OCI-LY3 (cell line): ENCODE measurements at regions not wholly inside any gene's neighbourhood (a gene's known extent, or its start where the extent isn't known, plus 50 kb on each side); places are given as distances from the start of the nearest gene placed in this dataset.

ENCODE experiments used
- CTCF ChIP-seq: fragments of 200-600, 300-600 bp; sonication (generic); IDR thresholded peaks from 2 replicates; pipeline ENCODE4 v1.5.1; 2014; ENCODE audit warnings: antibody characterized with exemption, low read length, low read depth
- EZH2phosphoT487 ChIP-seq: fragments of 200-600 bp; shearing (Covaris generic); IDR thresholded peaks from 2 replicates; pipeline ENCODE4 v1.6.1; 2018; ENCODE audit warnings: antibody characterized with exemption, mixed run types, low read depth

- TF ChIP-seq CTCF (no peak), EZH2phosphoT487 (no peak)
Observed at GRCh38 chr7:112649560-112649959, 140.6 kb downstream of the TMEM168 start.
